COLO829 (cell line): ENCODE measurements at regions not wholly inside any gene's neighbourhood (a gene's known extent, or its start where the extent isn't known, plus 50 kb on each side); places are given as distances from the start of the nearest gene placed in this dataset.
"Not testable (repeated sequence)": the region's sequence is repeated elsewhere in the genome, so short reads cannot be mapped to it uniquely, and the experiment has no call there.

Source experiments
- DNase-seq: peaks from one replicate; pipeline ENCODE4 v3.0.0; 2012; ENCODE audit warnings: low spot score

DNA sequence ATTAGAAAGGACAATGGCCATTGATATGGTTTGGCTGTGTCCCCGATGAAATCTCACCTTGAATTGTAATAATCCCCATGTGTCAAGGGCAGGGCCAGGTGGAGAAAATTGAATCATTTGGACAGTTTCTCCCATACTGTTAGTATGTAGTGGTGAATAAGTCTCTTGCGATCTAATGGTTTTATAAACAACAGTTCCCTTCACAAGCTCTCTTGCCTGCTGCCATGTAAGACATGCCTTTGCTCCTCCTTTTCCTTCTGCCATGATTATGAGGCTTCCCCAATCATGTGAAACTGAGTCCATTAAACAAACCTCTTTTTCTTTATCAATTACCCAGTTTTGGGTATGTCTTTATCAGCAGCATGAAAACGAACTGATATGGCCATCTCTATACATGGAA is 302.7 kb downstream of the SFMBT2 start:
- no peak for DNase-seq

DNA sequence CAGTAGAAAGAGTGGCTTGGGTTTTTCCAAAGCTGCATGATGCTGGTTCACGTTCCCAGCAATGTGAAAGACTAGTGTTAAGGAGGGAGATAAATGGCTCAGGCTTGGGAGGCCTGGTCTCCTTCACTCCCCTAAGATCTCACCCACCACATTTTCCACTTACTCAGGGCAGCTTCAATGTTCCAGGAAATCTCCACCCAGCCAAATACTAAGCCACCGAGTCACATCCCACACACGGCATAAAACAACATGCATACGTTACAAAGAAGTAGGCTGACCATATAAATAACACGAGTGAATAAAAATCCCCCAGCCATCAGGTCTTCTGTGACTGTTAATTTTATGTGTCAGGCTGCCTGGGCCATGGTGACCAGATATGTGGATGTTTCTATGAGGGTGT is 303.5 kb downstream of the SFMBT2 start:
- DNase-seq: no peak

DNA sequence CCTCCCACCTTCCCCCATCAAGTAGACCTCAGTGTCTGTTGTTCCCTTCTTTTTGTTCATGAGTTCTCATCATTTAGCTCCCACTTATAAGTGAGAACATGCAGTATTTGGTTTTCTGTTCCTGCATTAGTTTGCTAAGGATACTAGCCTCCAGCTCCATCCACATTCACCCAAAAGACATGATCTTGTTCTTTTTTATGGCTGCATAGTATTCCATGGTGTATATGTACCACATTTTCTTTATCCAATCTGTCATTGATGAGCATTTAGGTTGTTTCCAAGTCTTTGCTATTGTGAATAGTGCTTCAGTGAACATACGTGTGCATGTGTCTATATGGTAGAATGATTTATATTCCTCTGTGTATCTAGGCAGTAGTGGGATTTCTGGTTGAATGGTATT is 306.5 kb downstream of the SFMBT2 start:
- not testable (repeated sequence) for DNase-seq

GRCh38 chr10:7102557-7103349 is 308.1 kb downstream of the SFMBT2 start:
- DNase-seq: no peak

DNA sequence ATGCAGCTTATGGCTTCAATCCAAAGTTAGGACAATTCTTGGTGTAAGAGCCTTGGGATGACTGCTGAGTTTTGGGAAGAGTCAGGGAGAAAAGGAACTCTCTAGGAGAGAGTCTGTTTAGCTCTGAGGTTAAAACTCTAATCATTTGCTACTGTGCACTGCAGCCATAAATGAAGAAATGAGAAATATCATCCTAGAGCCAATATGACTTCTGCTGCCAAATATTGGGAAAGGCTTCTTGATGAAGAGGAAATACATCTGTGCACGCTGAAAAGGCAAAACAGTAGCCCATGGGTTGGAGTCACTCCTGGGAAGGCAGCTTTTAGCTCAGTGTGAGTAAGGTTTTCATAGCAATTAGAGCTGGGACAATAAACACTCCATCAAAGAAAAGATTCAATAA is 308.8 kb downstream of the SFMBT2 start:
- DNase-seq: no peak

GRCh38 chr10:7101451-7101850 is 309.4 kb downstream of the SFMBT2 start:
- no peak for DNase-seq

- DNase-seq: no peak
Observed at GRCh38 chr10:7100032-7100702, 310.7 kb downstream of the SFMBT2 start.

DNA sequence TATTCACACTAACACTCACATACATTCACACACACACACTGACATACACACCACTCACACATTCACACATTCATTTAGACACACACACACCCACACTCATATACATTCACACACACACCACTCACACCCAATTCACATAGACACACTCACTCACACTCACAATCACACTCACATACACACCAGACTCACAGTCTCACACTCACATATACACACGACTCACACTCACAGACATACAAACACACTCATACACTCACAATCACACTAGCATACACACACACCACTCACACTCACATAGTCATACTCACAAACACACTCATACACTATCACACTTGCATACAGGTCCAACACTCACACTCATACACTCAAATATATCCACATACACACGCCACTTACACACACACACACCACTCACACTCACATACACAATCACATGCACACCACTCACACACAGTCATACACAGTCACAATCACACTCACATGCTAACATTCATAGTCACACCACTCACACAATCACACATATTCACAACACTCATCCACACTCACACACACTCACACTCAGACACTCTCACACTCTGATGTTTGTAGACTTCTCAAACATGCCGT is 312.6 kb downstream of the SFMBT2 start:
- no peak for DNase-seq

GRCh38 chr10:7094781-7095180 is 316.1 kb downstream of the SFMBT2 start:
- DNase-seq: no peak

GRCh38 chr10:7093368-7093767 is 317.5 kb downstream of the SFMBT2 start:
- no peak for DNase-seq

DNA sequence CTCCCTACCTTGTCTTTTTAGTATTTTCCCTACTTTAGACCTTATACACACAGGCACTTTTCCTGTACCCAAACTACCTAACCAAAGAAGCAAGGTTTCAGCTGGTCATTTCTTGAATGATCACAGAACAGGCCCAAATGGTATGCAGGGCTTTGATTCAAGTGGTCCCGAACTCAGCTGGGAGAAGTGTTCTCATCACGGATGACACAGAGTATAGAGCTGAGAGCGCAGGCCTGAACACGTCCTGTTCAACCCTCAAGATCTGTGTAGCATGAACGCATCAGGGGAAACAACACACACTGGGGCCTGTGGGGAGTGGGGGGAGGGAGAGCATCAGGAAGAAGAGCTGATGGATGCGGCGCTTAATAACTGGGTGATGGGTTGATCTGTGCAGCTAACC is 318.2 kb downstream of the SFMBT2 start:
- DNase-seq: no peak

DNA sequence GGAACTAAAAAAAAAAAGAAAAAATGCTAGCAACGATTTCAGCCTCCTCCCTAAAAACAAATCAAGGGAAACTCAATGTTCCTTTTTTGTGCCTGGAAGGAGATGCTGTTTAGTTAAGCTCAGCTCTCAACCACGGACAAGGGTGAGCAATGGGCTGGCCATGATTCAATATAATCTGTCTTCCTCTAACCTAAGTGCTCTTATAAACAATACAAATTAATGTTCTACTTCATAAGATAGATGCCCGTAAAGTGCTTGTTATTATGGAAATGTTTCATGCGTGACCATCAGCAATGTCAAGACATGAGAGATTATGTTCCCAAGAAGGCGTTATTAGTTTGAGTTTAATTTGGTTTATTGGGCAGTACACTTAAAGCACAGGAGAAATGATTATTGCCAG is 320.3 kb downstream of the SFMBT2 start:
- no peak for DNase-seq

GRCh38 chr10:7085913-7086589 is 324.8 kb downstream of the SFMBT2 start:
- peak; percentile 84 for DNase-seq

GRCh38 chr10:7085147-7085912 is 325.5 kb downstream of the SFMBT2 start:
- DNase-seq: peak; percentile 20

GRCh38 chr10:7084280-7085005 is 326.4 kb downstream of the SFMBT2 start:
- no peak for DNase-seq

DNA sequence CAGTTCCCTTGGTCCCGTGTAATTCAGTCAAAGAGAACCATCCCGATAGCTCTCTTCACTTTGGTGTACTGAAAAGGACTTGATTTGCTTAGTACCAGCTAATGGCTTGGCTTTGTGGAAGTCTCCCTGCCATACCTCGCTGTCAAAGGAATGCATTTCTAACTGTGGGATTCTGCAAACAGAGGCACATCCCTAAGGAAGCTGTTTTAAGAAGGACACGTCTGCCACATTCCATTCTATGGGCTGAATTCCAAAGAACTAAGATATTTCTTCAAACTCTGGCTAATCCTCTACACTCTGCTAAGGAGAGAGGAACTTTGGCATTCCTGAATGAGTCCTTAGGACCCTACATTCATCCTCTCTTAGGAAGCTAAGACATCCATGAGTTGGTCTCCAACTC is 327.9 kb downstream of the SFMBT2 start:
- no peak for DNase-seq

DNA sequence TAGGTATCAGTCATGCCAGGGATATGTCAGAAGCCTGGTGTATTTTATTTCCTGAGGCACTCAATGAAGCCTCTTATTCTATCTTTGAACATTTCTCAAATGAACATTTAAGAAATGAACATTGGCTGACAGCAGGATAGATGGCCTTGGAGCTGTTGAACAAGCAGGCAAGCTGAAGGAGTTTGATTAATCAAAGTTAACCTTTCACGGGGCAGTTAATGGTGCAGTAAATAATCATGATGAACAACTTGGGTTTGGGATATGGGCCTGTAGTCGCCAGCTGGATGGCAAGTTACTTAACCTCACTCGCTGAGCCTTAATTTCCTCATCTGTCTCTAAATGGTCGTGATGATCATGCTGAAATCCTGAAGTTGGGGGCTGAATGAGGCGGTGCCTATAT is 333.0 kb downstream of the SFMBT2 start:
- DNase-seq: no peak

DNA sequence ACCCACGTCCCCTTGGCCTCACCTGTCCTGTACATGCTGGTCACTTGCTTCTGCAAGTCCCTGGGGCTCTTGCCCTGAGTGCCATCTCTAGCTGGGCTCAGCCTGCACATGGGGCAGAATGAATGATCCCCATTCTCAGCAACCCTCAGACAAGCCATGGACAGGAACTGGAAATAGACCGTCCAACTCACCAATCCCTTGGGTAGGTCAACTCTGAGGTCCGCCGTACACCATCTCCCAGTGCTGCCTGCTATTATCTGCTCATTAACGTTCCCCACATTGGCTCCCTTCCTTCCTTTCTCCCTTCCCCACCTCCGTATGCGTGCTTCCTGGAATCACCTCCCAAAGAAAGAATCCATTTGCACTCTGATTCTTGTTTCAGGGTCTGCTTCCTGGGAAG is 335.0 kb downstream of the SFMBT2 start:
- DNase-seq: no peak

DNA sequence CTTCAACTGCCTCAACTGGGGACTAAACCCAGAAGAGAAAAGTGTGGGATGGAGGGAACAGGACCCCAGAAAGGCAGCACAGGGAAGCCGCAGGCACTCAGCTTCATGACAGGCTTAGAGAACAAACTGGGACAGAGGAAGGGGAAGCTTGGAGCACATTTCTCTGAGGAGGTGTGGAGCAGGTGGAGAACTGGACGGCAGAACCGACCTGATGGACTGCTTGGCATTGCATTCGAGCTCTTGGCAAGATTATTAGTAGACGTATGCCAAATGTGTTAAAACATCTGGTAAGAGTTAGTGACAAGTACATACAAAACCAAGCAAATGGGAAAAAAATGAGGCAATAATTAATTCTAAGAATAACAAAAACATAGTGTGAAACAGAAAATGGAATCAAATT is 335.7 kb downstream of the SFMBT2 start:
- no peak for DNase-seq

GRCh38 chr10:7071421-7071820 is 339.4 kb downstream of the SFMBT2 start:
- DNase-seq: no peak

GRCh38 chr10:7070950-7071349 is 339.9 kb downstream of the SFMBT2 start:
- no peak for DNase-seq
